GM19438 (cell line): ENCODE measurements at regions not wholly inside any gene's neighbourhood (a gene's known extent, or its start where the extent isn't known, plus 50 kb on each side); places are given as distances from the start of the nearest gene placed in this dataset.
"Not testable (repeated sequence)": the region's sequence is repeated elsewhere in the genome, so short reads cannot be mapped to it uniquely, and the experiment has no call there.

Experiments used
- ATAC-seq: cut with Tn5 transposase; IDR thresholded peaks from one replicate; pipeline ENCODE4 v1.9.1; 2021; ENCODE audit warnings: low read depth; ENCODE audit not compliant: unreplicated experiment

- no peak for ATAC-seq
Observed at GRCh38 chr2:60358476-60358875, 195.0 kb downstream of the BCL11A start.

GRCh38 chr2:60357996-60358395 is 195.5 kb downstream of the BCL11A start:
- ATAC-seq, result no peak

- no peak for ATAC-seq
Observed at GRCh38 chr2:60356346-60356745, 197.1 kb downstream of the BCL11A start.

GRCh38 chr2:60355849-60356261 is 197.6 kb downstream of the BCL11A start:
- no peak for ATAC-seq

- no peak for ATAC-seq
Observed at GRCh38 chr2:60354713-60355112, 198.7 kb downstream of the BCL11A start.

GRCh38 chr2:60353863-60354262 is 199.6 kb downstream of the BCL11A start:
- peak; percentile 47 for ATAC-seq

- ATAC-seq, result peak; percentile 17
Observed at GRCh38 chr2:60353406-60353800, 200.1 kb downstream of the BCL11A start.

GRCh38 chr2:60352491-60353405 is 200.7 kb downstream of the BCL11A start:
- ATAC-seq, result no peak

- ATAC-seq, result no peak
Observed at GRCh38 chr2:60351802-60352201, 201.7 kb downstream of the BCL11A start.

- ATAC-seq, result no peak
Observed at GRCh38 chr2:60351321-60351720, 202.1 kb downstream of the BCL11A start.

GRCh38 chr2:60350791-60351190 is 202.7 kb downstream of the BCL11A start:
- ATAC-seq, result no peak

GRCh38 chr2:60347781-60348180 is 205.7 kb downstream of the BCL11A start:
- ATAC-seq, result no peak

- not testable (repeated sequence) for ATAC-seq
Observed at GRCh38 chr2:60342491-60342890, 211.0 kb downstream of the BCL11A start.

- ATAC-seq, result no peak
Observed at GRCh38 chr2:60341151-60341550, 212.3 kb downstream of the BCL11A start.

GRCh38 chr2:60339286-60339685 is 214.2 kb downstream of the BCL11A start:
- ATAC-seq, result no peak

GRCh38 chr2:60337142-60337497 is 216.3 kb downstream of the BCL11A start:
- ATAC-seq, result no peak

GRCh38 chr2:60336442-60337141 is 216.9 kb downstream of the BCL11A start:
- no peak for ATAC-seq

- no peak for ATAC-seq
Observed at GRCh38 chr2:60335533-60336237, 217.8 kb downstream of the BCL11A start.

- ATAC-seq, result no peak
Observed at GRCh38 chr2:60334610-60335009, 218.8 kb downstream of the BCL11A start.

GRCh38 chr2:60333264-60333663 is 220.2 kb downstream of the BCL11A start:
- no peak for ATAC-seq

- no peak for ATAC-seq
Observed at GRCh38 chr2:60331115-60331809, 222.2 kb downstream of the BCL11A start.
